ENCODE measurements at regions not wholly inside any gene's neighbourhood (a gene's known extent, or its start where the extent isn't known, plus 50 kb on each side); places are given as distances from the start of the nearest gene placed in this dataset.
A peak's percentile ranks its signal among the peaks of the same experiment; 100 is the strongest.

- H3K27me3 ChIP-seq (ENCODE audit: control insufficient read depth in 3 of 3, insufficient read depth in 3 of 3, low read length in 2 of 3) = no peaks in the 10 kb centered on the region
- no peak overlapping the region for H3K9ac ChIP-seq (ENCODE audit: insufficient read depth in 1 of 2, low read length in 2 of 2)
- peaks cover 0 to 12% (median 7%) of the 10 kb centered on the region in 4 donors for H3K9me3 ChIP-seq (ENCODE audit: control insufficient read depth in 4 of 4, insufficient read depth in 3 of 4, low read length in 3 of 4)
- DNase-seq = no peak
- no peak overlapping the region for H3K27ac ChIP-seq (ENCODE audit: low read depth in 1 of 2, low read length in 1 of 2)
- no peak for ATAC-seq (ENCODE audit: insufficient read depth, low FRiP score)
- no peak overlapping the region for H3K4me3 ChIP-seq
- H3K36me3 ChIP-seq (ENCODE audit: control insufficient read depth in 4 of 4, insufficient read depth in 4 of 4, low read length in 4 of 4) = no peaks in the 10 kb centered on the region
- no peak for TF ChIP-seq CTCF (IDR thresholded peaks at IDR 0.05; ENCODE audit: control extremely low read depth, extremely low read depth)
- H3K4me1 ChIP-seq (ENCODE audit: control insufficient read depth in 5 of 5, insufficient read depth in 5 of 5, low read length in 5 of 5) = peaks cover 0 to 2% (median 0%) of the 10 kb centered on the region in 5 donors
Measured at GRCh38 chr12:90120627-90121026, 412.0 kb upstream of the ATP2B1 start.

GRCh38 chr12:90112666-90113065 is 404.0 kb upstream of the ATP2B1 start:
- no peak for TF ChIP-seq CTCF (IDR thresholded peaks at IDR 0.05; ENCODE audit: control extremely low read depth, extremely low read depth)
- no peaks in the 10 kb centered on the region for H3K9me3 ChIP-seq (ENCODE audit: control insufficient read depth in 4 of 4, insufficient read depth in 3 of 4, low read length in 3 of 4)
- H3K4me3 ChIP-seq = no peak overlapping the region
- no peaks in the 10 kb centered on the region for H3K36me3 ChIP-seq (ENCODE audit: control insufficient read depth in 4 of 4, insufficient read depth in 4 of 4, low read length in 4 of 4)
- ATAC-seq (ENCODE audit: insufficient read depth, low FRiP score) = no peak
- no peak overlapping the region for H3K27ac ChIP-seq (ENCODE audit: low read depth in 1 of 2, low read length in 1 of 2)
- 93 to 95% methylated on average over 1 of the region's 1 CpG for WGBS, 2 donors
- peaks cover 0 to 5% (median 3%) of the 10 kb centered on the region in 5 donors for H3K4me1 ChIP-seq (ENCODE audit: control insufficient read depth in 5 of 5, insufficient read depth in 5 of 5, low read length in 5 of 5)
- no peaks in the 10 kb centered on the region for H3K27me3 ChIP-seq (ENCODE audit: control insufficient read depth in 3 of 3, insufficient read depth in 3 of 3, low read length in 2 of 3)
- no peak for DNase-seq
- no peak overlapping the region for H3K9ac ChIP-seq (ENCODE audit: insufficient read depth in 1 of 2, low read length in 2 of 2)

DNA sequence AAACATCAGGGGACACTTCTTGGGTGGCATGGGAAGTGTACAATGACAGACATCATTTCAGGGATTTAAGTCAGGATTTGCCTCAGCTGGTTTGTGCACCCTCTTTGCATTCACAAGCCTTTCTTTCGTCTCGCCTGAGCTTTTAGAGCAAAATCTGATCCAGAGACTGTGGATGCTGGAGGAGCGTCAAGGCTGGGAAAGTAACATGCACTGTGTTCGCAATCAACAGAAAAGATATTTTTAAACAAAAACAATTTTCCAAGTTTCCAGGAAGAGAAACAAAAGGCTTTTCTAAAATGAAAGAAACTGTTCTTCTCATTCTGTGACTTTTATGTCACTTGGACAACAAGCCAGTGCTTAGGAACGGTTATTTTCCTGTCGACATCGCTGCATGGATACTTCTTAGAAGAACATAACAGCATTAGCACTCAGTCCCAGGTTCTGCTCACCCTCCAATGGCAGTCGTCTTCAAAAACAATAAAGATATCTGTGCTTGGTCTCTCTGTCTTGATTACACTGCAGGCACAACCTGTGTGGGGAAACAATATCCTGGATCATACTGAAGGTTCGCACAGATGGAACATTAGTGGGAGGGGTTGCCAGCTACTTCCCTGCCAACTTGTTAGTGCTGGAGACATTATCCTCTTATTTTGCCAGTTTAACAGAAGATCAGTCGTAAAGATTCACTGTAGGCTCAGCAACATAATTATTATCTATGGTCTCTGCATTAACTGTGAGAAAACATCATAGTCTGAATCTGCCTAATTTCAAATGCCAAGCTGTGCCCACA is 403.3 kb upstream of the ATP2B1 start:
- Histone ChIP-seq H3K9ac (ENCODE audit: insufficient read depth in 1 of 2, low read length in 2 of 2) (no peak overlapping the region), H3K4me3 (no peak overlapping the region), H3K36me3 (ENCODE audit: control insufficient read depth in 4 of 4, insufficient read depth in 4 of 4, low read length in 4 of 4) (no peaks in the 10 kb centered on the region), H3K9me3 (ENCODE audit: control insufficient read depth in 4 of 4, insufficient read depth in 3 of 4, low read length in 3 of 4) (no peaks in the 10 kb centered on the region), H3K27me3 (ENCODE audit: control insufficient read depth in 3 of 3, insufficient read depth in 3 of 3, low read length in 2 of 3) (no peaks in the 10 kb centered on the region), H3K27ac (ENCODE audit: low read depth in 1 of 2, low read length in 1 of 2) (no peak overlapping the region), H3K4me1 (ENCODE audit: control insufficient read depth in 5 of 5, insufficient read depth in 5 of 5, low read length in 5 of 5) (peaks cover 0 to 5% (median 3%) of the 10 kb centered on the region in 5 donors)
- ATAC-seq (ENCODE audit: insufficient read depth, low FRiP score) (no peak), DNase-seq (peak in 2 of 3 donors; percentile 19 to 34)
- TF ChIP-seq CTCF (IDR thresholded peaks at IDR 0.05; ENCODE audit: control extremely low read depth, extremely low read depth) = no peak
- 74 to 87% methylated on average over 10 of the region's 10 CpGs for WGBS, 2 donors

Data from lung (tissue), 11 donors.